ENCODE measurements at regions not wholly inside any gene's neighbourhood (a gene's known extent, or its start where the extent isn't known, plus 50 kb on each side); places are given as distances from the start of the nearest gene placed in this dataset.

DNA sequence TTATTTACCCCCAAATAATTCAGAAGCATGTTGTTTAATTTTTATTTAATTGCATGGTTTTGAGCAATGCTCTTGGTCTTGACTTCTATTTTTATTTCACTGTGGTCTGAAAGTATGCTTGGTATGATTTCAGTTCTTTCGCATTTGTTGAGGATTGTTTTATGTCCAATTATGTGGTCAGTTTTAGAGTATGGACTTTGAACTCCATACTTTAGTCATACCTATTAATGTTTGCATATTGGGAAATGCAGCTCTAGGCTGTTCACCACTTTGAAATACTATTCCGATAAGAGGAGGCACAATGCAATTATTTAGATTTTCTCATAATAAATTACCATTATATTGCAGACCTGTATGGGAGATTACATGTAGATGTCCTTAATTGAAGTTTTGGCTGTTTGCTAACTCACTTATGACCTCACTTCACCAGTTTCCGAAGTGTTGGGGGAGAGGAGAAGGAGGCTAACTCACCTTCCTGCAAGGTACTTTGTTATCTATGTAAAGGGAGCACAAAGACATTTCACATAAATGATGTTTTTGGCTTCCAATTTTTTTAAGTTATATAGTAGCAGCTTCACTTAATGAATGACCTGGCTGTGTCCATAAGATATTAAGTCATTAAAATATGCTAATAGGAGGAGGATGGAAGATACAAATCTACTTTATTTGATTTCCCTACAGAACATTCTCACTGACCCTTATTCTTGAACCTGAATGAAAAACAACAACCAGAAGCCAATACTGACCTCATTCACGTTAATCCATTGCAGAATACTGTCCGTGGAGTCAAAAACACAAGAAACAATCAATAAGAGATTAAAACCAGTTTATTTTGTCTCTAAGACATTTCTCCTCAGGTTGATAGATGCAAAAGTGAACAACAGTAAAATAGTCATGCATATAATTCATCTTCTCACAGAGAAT lies 970.3 kb upstream of the ARRDC3 start:
- TF ChIP-seq, protein P1, sequence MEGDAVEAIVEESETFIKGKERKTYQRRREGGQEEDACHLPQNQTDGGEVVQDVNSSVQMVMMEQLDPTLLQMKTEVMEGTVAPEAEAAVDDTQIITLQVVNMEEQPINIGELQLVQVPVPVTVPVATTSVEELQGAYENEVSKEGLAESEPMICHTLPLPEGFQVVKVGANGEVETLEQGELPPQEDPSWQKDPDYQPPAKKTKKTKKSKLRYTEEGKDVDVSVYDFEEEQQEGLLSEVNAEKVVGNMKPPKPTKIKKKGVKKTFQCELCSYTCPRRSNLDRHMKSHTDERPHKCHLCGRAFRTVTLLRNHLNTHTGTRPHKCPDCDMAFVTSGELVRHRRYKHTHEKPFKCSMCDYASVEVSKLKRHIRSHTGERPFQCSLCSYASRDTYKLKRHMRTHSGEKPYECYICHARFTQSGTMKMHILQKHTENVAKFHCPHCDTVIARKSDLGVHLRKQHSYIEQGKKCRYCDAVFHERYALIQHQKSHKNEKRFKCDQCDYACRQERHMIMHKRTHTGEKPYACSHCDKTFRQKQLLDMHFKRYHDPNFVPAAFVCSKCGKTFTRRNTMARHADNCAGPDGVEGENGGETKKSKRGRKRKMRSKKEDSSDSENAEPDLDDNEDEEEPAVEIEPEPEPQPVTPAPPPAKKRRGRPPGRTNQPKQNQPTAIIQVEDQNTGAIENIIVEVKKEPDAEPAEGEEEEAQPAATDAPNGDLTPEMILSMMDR (IDR thresholded peaks at IDR 0.05; ENCODE audit: insufficient read depth, low read length) = no peak
- TF ChIP-seq, protein P2, sequence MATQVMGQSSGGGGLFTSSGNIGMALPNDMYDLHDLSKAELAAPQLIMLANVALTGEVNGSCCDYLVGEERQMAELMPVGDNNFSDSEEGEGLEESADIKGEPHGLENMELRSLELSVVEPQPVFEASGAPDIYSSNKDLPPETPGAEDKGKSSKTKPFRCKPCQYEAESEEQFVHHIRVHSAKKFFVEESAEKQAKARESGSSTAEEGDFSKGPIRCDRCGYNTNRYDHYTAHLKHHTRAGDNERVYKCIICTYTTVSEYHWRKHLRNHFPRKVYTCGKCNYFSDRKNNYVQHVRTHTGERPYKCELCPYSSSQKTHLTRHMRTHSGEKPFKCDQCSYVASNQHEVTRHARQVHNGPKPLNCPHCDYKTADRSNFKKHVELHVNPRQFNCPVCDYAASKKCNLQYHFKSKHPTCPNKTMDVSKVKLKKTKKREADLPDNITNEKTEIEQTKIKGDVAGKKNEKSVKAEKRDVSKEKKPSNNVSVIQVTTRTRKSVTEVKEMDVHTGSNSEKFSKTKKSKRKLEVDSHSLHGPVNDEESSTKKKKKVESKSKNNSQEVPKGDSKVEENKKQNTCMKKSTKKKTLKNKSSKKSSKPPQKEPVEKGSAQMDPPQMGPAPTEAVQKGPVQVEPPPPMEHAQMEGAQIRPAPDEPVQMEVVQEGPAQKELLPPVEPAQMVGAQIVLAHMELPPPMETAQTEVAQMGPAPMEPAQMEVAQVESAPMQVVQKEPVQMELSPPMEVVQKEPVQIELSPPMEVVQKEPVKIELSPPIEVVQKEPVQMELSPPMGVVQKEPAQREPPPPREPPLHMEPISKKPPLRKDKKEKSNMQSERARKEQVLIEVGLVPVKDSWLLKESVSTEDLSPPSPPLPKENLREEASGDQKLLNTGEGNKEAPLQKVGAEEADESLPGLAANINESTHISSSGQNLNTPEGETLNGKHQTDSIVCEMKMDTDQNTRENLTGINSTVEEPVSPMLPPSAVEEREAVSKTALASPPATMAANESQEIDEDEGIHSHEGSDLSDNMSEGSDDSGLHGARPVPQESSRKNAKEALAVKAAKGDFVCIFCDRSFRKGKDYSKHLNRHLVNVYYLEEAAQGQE (IDR thresholded peaks at IDR 0.05; ENCODE audit: insufficient replicate concordance, low read depth) = no peak

Data from HL-60 (cell line).